GM23338 (cell line): ENCODE measurements at regions not wholly inside any gene's neighbourhood (a gene's known extent, or its start where the extent isn't known, plus 50 kb on each side); places are given as distances from the start of the nearest gene placed in this dataset.

Experiments
- ATAC-seq: fragments of 200-7000 bp; cut with Tn5 transposase; 3 replicates; pipeline ENCODE4 v1.9.1; 2020
- DNase-seq: peaks from one replicate; pipeline ENCODE4 v3.0.0-alpha.2; 2015; ENCODE audit warnings: low spot score
- H2AFZ ChIP-seq: fragments of 200-600 bp; sonication (generic); 2 replicates; pipeline ENCODE4 v1.8.0; 2016; ENCODE audit warnings: antibody characterized with exemption, mild to moderate bottlenecking, moderate library complexity
- H3F3A ChIP-seq: fragments of 200-600 bp; sonication (generic); replicated peaks from 2 replicates; pipeline ENCODE4 v1.8.0; 2017; ENCODE audit warnings: antibody characterized with exemption, mixed run types, low read depth
- H3K27ac ChIP-seq: fragments of 200-600 bp; sonication (generic); 2 replicates; pipeline ENCODE4 v1.6.1; 2016; ENCODE audit warnings: low read depth
- H3K27me3 ChIP-seq: fragments of 200-600 bp; sonication (generic); 2 replicates; pipeline ENCODE4 v1.8.0; 2016; ENCODE audit warnings: mild to moderate bottlenecking, mixed run types, moderate library complexity; ENCODE audit not compliant: insufficient read depth
- H3K36me3 ChIP-seq: fragments of 200-600 bp; sonication (generic); 2 replicates; pipeline ENCODE4 v1.8.0; 2016; ENCODE audit warnings: mild to moderate bottlenecking; ENCODE audit not compliant: insufficient read depth
- H3K4me1 ChIP-seq: fragments of 200-600 bp; sonication (generic); 2 replicates; pipeline ENCODE4 v1.8.0; 2016; ENCODE audit warnings: mild to moderate bottlenecking, moderate library complexity; ENCODE audit not compliant: insufficient read depth
- H3K4me2 ChIP-seq: fragments of 200-600 bp; sonication (generic); 2 replicates; pipeline ENCODE4 v1.7.1; 2017; ENCODE audit warnings: mixed run types
- H3K4me3 ChIP-seq: fragments of 200-600 bp; sonication (generic); 2 replicates; pipeline ENCODE4 v1.6.1; 2016; ENCODE audit warnings: mixed run types
- H3K79me2 ChIP-seq: fragments of 200-600 bp; sonication (generic); replicated peaks from 2 replicates; pipeline ENCODE4 v1.8.0; 2017; ENCODE audit warnings: mild to moderate bottlenecking; ENCODE audit not compliant: insufficient read depth
- H3K9me2 ChIP-seq: fragments of 200-600 bp; sonication (generic); 2 replicates; pipeline ENCODE4 v1.8.0; 2017; ENCODE audit not compliant: insufficient read depth
- H4K20me1 ChIP-seq: fragments of 200-600 bp; sonication (generic); replicated peaks from 2 replicates; pipeline ENCODE4 v1.8.0; 2017; ENCODE audit warnings: mild to moderate bottlenecking; ENCODE audit not compliant: insufficient read depth
- H3K27ac Mint-ChIP-seq: 2 replicates; pipeline ENCODE4 v1.8.0; 2020; ENCODE audit warnings: inconsistent platforms, mild to moderate bottlenecking, moderate library complexity, mixed read lengths
- H3K27me3 Mint-ChIP-seq: 3 replicates; pipeline ENCODE4 v1.8.0; 2022; ENCODE audit warnings: low read depth, mild to moderate bottlenecking, moderate library complexity, mixed read lengths, inconsistent platforms; ENCODE audit not compliant: insufficient read depth, poor library complexity
- H3K36me3 Mint-ChIP-seq: 3 replicates; pipeline ENCODE4 v1.8.0; 2021; ENCODE audit warnings: low read depth, mild to moderate bottlenecking, inconsistent platforms, moderate library complexity, mixed read lengths
- H3K4me1 Mint-ChIP-seq: 3 replicates; pipeline ENCODE4 v1.8.0; 2020; ENCODE audit warnings: mild to moderate bottlenecking, inconsistent platforms, mixed read lengths
- H3K4me3 Mint-ChIP-seq: 3 replicates; pipeline ENCODE4 v1.8.0; 2021; ENCODE audit warnings: moderate library complexity, mild to moderate bottlenecking, inconsistent platforms, mixed read lengths
- H3K9me3 Mint-ChIP-seq: 3 replicates; pipeline ENCODE4 v1.8.0; 2020; ENCODE audit warnings: moderate library complexity, mild to moderate bottlenecking, inconsistent platforms, mixed read lengths
- CREB1 ChIP-seq: fragments of 250-450 bp; sonication (Bioruptor Pico); IDR thresholded peaks from 2 replicates; pipeline ENCODE4 v1.5.0; 2020; ENCODE audit warnings: low read depth, mild to moderate bottlenecking, moderate library complexity
- EZH2 ChIP-seq: fragments of 200-600 bp; sonication (generic); IDR thresholded peaks from one replicate; pipeline ENCODE4 v1.8.0; 2017; ENCODE audit warnings: antibody characterized with exemption, mild to moderate bottlenecking, low read depth; ENCODE audit not compliant: unreplicated experiment
- EZH2phosphoT487 ChIP-seq: fragments of 200-600 bp; sonication (generic); IDR thresholded peaks from one replicate; pipeline ENCODE4 v1.8.1; 2018; ENCODE audit warnings: antibody characterized with exemption; ENCODE audit not compliant: unreplicated experiment
- JUNB ChIP-seq: IDR thresholded peaks from one replicate; pipeline ENCODE4 v1.6.1; 2016; ENCODE audit warnings: antibody characterized with exemption; ENCODE audit not compliant: unreplicated experiment
- NANOG ChIP-seq: IDR thresholded peaks from 2 replicates; pipeline ENCODE4 v1.6.1; 2016; ENCODE audit warnings: antibody characterized with exemption, borderline replicate concordance
- POLR2AphosphoS5 ChIP-seq: IDR thresholded peaks from 2 replicates; pipeline ENCODE4 v1.6.1; 2016; ENCODE audit warnings: antibody characterized with exemption, low read depth
- STAT1 ChIP-seq: IDR thresholded peaks from one replicate; pipeline ENCODE4 v1.6.1; 2016; ENCODE audit warnings: antibody characterized with exemption; ENCODE audit not compliant: unreplicated experiment
- ZNF114 ChIP-seq: fragments of 250-450 bp; sonication (Bioruptor Pico); IDR thresholded peaks from 2 replicates; pipeline ENCODE4 v1.5.0; 2020; ENCODE audit warnings: mild to moderate bottlenecking, moderate library complexity
- ZNF331 ChIP-seq: fragments of 250-450 bp; sonication (Bioruptor Pico); IDR thresholded peaks from 2 replicates; pipeline ENCODE4 v1.5.0; 2020; ENCODE audit warnings: low read depth, mild to moderate bottlenecking, moderate library complexity
- TF ChIP-seq, protein P1 (sequence below): IDR thresholded peaks from 2 replicates; pipeline ENCODE4 v1.6.1; 2016; ENCODE audit warnings: antibody characterized with exemption
- TF ChIP-seq, protein P2 (sequence below): IDR thresholded peaks from one replicate; pipeline ENCODE4 v1.6.1; 2018; ENCODE audit warnings: antibody characterized with exemption; ENCODE audit not compliant: unreplicated experiment
- TF ChIP-seq, protein P3 (sequence below): fragments of 250-450 bp; sonication (Bioruptor Pico); IDR thresholded peaks from 2 replicates; pipeline ENCODE4 v1.5.0; 2020; ENCODE audit warnings: mild to moderate bottlenecking, moderate library complexity
- TF ChIP-seq, protein P4 (sequence below), 2 experiments: fragments of 200-600 bp in 1 of 2; sonication (generic) in 1 of 2; conservative IDR thresholded peaks; 2 replicates each; pipeline versions ENCODE4 v1.5.1 to v1.6.1; 2016 to 2017; ENCODE audit warnings: antibody characterized with exemption in 2 of 2, low read depth in 2 of 2, mild to moderate bottlenecking in 2 of 2, moderate library complexity in 1 of 2

DNA sequence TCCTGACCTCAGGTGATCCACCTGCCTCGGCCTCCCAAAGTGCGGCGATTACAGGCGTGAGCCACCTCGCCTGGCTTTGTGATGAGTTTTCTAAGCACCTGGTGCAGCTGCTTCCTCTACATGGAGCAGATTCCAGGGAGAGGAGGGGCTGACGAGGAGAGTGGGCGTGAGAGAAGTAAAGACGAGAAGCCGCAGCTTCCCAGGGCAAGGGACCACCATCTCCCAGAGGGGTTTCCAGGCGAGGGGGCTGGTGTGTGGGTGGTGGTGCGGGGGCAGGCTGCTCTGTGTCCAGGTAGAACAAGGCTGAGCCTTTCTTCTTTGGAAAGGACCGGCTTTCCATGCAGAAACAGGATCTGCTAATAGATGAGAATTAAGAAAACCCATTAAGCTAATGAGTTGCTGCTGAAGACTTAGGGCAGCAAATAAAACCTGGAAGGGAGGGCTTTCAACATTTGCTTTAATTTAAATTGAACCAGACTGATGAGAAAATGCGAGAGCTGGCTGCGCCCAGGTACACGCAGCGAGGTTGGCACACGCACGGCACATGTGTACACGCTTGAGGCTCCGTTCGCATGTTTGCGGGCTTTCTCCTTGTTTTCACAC is 236.7 kb downstream of the RBFOX3 start:
- H3K4me3 ChIP-seq = no peak overlapping the region
- ATAC-seq = peak; percentile 46
- H3K27me3 Mint-ChIP-seq = peaks cover 17% of the 10 kb centered on the region
- H3K27ac Mint-ChIP-seq = no peak overlapping the region
- H2AFZ ChIP-seq = no peak overlapping the region
- peaks cover 34% of the 10 kb centered on the region for H3K4me1 Mint-ChIP-seq
- TF ChIP-seq ZNF114 (CRISPR knock-in tag) (no peak), EZH2 (no peak), CREB1 (CRISPR knock-in tag) (no peak), EZH2phosphoT487 (no peak), ZNF331 (CRISPR knock-in tag) (no peak), JUNB (no peak), STAT1 (no peak), POLR2AphosphoS5 (no peak), NANOG (no peak)
- TF ChIP-seq, protein P1, sequence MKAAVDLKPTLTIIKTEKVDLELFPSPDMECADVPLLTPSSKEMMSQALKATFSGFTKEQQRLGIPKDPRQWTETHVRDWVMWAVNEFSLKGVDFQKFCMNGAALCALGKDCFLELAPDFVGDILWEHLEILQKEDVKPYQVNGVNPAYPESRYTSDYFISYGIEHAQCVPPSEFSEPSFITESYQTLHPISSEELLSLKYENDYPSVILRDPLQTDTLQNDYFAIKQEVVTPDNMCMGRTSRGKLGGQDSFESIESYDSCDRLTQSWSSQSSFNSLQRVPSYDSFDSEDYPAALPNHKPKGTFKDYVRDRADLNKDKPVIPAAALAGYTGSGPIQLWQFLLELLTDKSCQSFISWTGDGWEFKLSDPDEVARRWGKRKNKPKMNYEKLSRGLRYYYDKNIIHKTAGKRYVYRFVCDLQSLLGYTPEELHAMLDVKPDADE = no peak
- TF ChIP-seq, protein P2, sequence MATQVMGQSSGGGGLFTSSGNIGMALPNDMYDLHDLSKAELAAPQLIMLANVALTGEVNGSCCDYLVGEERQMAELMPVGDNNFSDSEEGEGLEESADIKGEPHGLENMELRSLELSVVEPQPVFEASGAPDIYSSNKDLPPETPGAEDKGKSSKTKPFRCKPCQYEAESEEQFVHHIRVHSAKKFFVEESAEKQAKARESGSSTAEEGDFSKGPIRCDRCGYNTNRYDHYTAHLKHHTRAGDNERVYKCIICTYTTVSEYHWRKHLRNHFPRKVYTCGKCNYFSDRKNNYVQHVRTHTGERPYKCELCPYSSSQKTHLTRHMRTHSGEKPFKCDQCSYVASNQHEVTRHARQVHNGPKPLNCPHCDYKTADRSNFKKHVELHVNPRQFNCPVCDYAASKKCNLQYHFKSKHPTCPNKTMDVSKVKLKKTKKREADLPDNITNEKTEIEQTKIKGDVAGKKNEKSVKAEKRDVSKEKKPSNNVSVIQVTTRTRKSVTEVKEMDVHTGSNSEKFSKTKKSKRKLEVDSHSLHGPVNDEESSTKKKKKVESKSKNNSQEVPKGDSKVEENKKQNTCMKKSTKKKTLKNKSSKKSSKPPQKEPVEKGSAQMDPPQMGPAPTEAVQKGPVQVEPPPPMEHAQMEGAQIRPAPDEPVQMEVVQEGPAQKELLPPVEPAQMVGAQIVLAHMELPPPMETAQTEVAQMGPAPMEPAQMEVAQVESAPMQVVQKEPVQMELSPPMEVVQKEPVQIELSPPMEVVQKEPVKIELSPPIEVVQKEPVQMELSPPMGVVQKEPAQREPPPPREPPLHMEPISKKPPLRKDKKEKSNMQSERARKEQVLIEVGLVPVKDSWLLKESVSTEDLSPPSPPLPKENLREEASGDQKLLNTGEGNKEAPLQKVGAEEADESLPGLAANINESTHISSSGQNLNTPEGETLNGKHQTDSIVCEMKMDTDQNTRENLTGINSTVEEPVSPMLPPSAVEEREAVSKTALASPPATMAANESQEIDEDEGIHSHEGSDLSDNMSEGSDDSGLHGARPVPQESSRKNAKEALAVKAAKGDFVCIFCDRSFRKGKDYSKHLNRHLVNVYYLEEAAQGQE = no peak
- TF ChIP-seq, protein P3, sequence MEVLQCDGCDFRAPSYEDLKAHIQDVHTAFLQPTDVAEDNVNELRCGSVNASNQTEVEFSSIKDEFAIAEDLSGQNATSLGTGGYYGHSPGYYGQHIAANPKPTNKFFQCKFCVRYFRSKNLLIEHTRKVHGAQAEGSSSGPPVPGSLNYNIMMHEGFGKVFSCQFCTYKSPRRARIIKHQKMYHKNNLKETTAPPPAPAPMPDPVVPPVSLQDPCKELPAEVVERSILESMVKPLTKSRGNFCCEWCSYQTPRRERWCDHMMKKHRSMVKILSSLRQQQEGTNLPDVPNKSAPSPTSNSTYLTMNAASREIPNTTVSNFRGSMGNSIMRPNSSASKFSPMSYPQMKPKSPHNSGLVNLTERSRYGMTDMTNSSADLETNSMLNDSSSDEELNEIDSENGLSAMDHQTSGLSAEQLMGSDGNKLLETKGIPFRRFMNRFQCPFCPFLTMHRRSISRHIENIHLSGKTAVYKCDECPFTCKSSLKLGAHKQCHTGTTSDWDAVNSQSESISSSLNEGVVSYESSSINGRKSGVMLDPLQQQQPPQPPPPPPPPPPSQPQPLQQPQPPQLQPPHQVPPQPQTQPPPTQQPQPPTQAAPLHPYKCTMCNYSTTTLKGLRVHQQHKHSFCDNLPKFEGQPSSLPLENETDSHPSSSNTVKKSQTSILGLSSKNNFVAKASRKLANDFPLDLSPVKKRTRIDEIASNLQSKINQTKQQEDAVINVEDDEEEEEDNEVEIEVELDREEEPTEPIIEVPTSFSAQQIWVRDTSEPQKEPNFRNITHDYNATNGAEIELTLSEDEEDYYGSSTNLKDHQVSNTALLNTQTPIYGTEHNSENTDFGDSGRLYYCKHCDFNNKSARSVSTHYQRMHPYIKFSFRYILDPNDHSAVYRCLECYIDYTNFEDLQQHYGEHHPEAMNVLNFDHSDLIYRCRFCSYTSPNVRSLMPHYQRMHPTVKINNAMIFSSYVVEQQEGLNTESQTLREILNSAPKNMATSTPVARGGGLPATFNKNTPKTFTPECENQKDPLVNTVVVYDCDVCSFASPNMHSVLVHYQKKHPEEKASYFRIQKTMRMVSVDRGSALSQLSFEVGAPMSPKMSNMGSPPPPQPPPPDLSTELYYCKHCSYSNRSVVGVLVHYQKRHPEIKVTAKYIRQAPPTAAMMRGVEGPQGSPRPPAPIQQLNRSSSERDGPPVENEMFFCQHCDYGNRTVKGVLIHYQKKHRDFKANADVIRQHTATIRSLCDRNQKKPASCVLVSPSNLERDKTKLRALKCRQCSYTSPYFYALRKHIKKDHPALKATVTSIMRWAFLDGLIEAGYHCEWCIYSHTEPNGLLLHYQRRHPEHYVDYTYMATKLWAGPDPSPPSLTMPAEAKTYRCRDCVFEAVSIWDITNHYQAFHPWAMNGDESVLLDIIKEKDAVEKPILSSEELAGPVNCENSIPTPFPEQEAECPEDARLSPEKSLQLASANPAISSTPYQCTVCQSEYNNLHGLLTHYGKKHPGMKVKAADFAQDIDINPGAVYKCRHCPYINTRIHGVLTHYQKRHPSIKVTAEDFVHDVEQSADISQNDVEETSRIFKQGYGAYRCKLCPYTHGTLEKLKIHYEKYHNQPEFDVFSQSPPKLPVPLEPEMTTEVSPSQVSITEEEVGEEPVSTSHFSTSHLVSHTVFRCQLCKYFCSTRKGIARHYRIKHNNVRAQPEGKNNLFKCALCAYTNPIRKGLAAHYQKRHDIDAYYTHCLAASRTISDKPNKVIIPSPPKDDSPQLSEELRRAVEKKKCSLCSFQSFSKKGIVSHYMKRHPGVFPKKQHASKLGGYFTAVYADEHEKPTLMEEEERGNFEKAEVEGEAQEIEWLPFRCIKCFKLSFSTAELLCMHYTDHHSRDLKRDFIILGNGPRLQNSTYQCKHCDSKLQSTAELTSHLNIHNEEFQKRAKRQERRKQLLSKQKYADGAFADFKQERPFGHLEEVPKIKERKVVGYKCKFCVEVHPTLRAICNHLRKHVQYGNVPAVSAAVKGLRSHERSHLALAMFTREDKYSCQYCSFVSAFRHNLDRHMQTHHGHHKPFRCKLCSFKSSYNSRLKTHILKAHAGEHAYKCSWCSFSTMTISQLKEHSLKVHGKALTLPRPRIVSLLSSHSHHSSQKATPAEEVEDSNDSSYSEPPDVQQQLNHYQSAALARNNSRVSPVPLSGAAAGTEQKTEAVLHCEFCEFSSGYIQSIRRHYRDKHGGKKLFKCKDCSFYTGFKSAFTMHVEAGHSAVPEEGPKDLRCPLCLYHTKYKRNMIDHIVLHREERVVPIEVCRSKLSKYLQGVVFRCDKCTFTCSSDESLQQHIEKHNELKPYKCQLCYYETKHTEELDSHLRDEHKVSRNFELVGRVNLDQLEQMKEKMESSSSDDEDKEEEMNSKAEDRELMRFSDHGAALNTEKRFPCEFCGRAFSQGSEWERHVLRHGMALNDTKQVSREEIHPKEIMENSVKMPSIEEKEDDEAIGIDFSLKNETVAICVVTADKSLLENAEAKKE = no peak
- TF ChIP-seq, protein P4, sequence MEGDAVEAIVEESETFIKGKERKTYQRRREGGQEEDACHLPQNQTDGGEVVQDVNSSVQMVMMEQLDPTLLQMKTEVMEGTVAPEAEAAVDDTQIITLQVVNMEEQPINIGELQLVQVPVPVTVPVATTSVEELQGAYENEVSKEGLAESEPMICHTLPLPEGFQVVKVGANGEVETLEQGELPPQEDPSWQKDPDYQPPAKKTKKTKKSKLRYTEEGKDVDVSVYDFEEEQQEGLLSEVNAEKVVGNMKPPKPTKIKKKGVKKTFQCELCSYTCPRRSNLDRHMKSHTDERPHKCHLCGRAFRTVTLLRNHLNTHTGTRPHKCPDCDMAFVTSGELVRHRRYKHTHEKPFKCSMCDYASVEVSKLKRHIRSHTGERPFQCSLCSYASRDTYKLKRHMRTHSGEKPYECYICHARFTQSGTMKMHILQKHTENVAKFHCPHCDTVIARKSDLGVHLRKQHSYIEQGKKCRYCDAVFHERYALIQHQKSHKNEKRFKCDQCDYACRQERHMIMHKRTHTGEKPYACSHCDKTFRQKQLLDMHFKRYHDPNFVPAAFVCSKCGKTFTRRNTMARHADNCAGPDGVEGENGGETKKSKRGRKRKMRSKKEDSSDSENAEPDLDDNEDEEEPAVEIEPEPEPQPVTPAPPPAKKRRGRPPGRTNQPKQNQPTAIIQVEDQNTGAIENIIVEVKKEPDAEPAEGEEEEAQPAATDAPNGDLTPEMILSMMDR (conservative IDR thresholded peaks at IDR 0.05; ENCODE audit: low read depth in 2 of 2) = no peak
- no peaks in the 10 kb centered on the region for H3K9me3 Mint-ChIP-seq
- no peaks in the 10 kb centered on the region for H3K4me1 ChIP-seq
- H3F3A ChIP-seq = no peaks in the 10 kb centered on the region
- H3K79me2 ChIP-seq = no peaks in the 10 kb centered on the region
- no peaks in the 10 kb centered on the region for H3K27me3 ChIP-seq
- H3K4me3 Mint-ChIP-seq = no peak overlapping the region
- H4K20me1 ChIP-seq = no peaks in the 10 kb centered on the region
- no peak overlapping the region for H3K4me2 ChIP-seq
- peak; percentile 26 for DNase-seq
- H3K9me2 ChIP-seq = no peaks in the 10 kb centered on the region
- no peaks in the 10 kb centered on the region for H3K36me3 ChIP-seq
- no peak overlapping the region for H3K27ac ChIP-seq
- H3K36me3 Mint-ChIP-seq = no peaks in the 10 kb centered on the region
